GM18867 (cell line): ENCODE measurements at regions not wholly inside any gene's neighbourhood (a gene's known extent, or its start where the extent isn't known, plus 50 kb on each side); places are given as distances from the start of the nearest gene placed in this dataset.
"Not testable (repeated sequence)": the region's sequence is repeated elsewhere in the genome, so short reads cannot be mapped to it uniquely, and the experiment has no call there.

ENCODE experiments used
- ATAC-seq: cut with Tn5 transposase; IDR thresholded peaks from one replicate; pipeline ENCODE4 v1.9.1; 2021; ENCODE audit warnings: mild to moderate bottlenecking, moderate library complexity; ENCODE audit not compliant: unreplicated experiment

DNA sequence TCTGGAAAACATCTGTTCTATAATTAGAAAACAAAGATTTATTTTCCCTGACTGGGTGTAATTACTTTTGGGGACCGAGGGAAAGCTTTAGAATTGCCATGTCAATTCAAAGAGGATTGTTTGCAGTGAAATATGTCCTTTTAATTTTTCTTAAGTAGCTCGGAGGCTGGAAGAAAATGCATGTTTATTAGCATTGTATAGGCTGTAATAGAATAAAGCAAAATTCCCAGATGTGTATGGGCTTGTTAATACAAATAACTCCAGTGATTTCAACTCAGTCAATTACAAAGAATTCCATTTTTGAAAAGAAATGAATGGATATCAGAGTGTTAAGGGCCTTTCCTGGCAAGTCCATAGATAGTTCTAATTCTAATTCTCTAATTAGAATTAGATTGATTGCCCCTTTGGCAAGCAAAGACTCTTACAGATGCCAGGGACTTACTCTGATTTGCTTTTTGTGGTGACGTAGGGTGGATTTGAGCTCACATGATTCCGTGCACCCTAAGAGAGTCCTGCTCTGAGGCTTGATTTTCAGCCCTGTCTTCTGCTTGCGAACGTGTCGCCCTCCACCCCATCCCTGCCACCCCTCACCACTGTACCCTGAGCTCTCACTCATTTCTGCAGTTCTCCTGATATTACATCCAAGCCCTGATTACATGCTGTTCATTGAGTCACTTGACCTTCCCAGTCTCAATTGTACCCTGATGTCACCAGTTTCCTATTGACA, 70.0 kb upstream of the FAM20A start:
- no peak for ATAC-seq

DNA sequence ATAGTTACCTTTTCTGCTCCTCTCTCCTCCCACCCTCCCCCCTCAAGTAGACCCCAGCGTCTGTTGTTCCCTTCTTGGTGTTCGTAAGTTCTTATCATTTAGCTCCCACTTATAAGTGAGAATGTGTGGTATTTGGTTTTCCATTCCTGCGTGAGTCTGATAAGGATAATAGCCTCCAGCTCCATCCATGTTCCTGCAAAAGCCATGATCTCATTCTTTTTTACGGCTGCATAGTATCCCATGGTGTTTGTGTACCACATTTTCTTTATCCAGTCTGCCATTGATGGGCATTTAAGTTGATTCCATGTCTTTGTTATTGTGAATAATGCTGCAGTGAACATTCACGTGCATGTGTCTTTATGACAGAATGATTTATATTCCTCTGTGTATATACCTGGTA, 65.3 kb upstream of the FAM20A start:
- ATAC-seq, result not testable (repeated sequence)

DNA sequence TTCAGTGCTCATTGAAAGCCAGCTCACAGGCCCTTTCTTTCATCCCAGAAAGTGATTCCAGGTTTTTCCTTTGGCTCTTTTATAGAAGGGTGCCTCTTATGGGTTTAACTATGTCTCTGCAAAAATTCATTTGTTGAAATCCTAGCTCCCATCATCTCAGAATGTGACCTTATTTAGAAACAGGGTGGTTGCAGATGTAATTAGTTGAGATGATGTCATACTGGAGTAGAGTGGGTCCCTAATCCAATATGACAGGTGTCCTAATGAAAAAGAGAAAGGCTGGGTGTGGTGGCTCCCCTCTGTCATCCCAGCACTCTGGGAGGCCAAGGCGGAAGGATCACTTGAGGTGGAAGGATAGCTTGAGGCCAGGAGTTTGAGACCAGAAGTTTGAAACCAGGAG, 64.2 kb upstream of the FAM20A start:
- no peak for ATAC-seq

DNA sequence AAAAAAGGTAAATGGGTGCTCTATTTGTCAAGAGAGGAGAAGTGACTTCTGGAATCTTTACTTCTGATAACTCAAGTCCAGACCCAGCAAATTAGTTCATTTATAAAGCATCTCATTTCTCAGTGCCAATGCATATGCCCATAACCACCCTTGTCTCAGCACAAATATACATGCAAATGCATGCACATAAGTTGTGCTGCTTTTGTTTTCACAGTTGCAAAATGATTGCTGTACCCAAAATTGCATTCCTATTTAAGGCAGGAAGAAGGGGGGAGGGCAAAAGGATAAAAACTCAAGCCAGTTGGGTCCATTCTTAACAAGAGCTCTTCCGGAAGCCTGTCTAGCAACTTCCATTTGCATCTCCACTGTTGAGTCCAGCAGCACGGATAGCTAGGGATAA, 61.3 kb upstream of the FAM20A start:
- ATAC-seq, result no peak

DNA sequence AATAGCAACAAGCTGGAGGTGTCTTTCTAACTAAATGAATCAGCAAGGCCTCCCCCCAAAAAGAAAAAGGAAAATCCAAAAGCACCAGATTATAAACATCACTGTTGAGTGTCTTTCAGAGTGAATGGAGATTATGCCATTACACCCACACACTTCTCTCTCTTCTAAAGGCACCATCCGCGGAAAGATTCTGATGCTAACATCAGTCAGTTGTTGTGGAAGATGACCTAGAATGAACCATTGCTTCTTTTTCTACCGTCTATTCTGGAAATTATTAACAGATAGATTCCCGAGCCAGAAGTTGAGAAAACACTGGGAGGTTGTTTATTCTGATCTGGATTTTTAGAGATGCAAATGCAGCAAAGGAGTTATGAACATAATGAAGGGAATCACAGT, 60.9 kb upstream of the FAM20A start:
- ATAC-seq, result no peak

DNA sequence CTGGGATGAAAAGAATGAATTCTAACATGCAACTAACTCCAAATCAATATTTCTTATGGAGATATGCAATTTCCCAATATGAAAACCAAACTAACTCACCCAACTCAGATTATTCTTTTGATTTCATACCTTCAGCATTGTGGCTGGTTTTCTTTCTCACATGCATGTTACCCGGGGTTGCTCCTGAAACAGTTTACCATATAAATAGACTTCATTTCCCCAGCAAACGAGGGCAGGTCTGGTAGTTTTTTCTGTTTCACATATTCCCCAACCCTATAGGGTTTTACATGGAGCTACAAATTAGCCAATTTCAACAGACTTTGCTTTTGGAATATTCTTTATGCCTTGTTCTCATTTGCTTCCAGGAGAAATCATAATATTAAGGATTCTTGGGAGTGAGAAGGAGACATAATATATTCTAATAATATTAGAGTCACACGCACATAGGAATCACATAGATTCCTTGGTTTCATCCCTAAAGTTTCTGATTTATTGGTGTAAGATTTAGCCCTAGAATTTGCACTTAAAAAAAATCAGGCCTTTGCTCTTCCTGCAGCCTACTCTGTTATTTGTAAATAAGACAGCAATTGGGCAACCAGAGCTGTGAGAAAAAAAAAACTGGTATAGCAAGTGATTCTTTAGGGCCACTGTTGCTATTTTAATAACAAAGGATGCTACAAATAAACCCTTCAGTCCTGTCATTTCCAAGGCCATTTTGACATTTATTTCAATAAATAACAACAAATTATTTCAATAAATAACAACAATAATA, 60.3 kb upstream of the FAM20A start:
- ATAC-seq, result no peak

DNA sequence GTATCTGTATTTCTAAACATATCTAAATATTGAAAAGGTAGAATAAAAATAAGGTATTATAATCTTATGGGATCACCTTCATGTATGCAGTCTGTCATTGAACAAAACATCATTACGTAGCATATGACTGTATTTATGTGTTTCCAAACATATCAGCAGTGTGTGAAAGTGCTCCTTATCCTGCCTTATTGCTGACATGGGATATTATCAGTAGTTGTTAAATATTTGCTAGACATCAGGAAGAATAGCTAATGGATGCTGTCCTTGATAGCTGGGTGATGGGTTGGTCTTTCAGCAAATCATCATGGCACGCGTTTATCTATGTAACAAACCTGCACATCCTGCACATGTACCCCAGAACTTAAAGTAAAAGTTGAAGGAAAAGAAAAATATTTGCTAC, 59.1 kb upstream of the FAM20A start:
- ATAC-seq, result no peak

DNA sequence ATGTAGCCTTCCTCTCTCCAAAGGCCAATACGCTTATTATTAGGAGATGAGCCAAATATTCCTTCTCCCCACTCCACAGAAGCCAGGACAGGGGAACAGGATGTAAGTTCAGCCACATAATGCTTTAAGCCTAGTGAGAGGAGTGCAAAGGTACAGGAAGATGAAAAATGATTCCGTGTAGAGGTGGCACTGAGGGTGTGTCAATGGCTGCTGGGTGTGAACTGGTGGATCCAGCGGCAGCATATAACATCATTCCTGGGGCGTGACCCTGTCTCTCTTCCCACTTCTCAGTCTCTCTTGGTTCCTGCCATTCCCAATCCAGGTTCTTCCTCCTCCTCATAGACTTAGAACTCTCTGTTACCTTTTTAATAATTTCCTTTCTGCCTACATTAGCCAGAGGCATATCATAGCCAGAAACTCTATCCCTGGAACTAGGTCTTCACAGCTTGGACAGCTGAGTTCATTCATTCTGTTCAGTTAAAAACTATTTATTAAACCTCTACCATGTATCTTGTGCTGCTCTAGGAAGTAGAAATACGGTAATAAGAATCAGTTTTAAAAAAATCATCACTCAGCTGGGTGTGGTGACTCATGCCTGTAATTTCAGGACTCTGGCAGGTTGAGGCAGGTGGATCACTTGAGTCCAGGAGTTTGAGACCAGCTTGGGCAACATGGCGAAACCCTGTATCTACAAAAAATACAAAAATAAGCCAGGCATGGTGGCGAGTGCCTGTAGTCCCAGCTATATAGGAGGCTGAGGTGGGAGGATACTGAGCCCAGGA, 58.0 kb upstream of the FAM20A start:
- no peak for ATAC-seq

DNA sequence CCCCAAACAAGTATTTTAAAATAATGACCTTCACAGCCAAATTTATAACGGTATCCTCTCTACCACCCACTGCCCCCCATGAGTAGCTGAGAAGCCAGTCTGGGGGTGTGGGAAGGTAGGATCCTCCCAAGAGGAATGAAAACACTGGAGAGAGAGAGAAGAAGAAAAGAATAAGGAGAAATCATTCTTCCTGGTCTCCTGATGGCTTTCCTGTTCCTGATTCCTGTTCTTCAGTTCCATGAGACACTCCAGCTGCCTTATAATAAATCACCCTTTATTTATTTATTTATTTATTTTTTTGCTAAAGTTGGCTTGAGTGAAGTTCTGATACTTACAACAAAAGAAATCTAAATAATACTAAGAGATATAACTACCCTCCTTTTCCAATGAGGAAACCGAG, 56.4 kb upstream of the FAM20A start:
- ATAC-seq, result no peak

DNA sequence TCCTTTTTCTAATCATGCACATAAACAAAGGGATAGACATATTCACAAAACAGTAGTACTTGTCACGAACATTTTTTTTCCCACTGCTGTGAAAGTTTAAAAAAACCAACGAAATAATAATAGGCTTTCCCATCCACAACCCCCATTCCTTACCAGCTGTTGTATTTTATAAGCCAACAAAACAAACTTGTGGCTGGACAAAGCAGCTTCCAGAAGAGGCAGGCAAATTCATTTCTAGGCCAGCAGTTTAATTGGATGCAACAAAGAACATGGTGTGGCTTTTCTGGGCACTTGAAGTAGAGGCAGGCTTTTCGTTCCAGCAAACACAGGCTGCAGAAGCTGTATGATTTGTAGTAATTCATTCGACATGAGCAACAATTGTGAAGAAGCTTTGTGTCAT, 56.0 kb upstream of the FAM20A start:
- ATAC-seq, result no peak

DNA sequence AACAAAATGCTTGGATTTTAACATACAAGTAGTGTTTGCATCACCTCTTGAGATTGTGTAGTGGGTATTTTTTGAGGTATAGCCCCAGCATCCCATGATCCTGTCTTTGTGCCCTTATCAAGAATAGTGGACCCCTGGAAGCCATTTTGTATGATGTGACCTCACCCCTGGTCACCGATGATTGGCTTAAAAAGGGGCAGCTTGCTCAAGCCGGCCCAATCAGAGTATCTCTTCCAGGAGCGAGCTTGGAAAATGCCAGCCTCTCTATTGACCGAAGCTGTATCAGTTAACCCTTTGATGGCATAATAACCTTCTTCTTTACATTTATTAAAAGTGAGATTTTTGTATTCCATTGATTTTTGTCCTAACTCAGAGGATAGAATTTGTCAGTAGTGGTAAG, 55.5 kb upstream of the FAM20A start:
- no peak for ATAC-seq
